ENCODE measurements at regions not wholly inside any gene's neighbourhood (a gene's known extent, or its start where the extent isn't known, plus 50 kb on each side); places are given as distances from the start of the nearest gene placed in this dataset.

DNA sequence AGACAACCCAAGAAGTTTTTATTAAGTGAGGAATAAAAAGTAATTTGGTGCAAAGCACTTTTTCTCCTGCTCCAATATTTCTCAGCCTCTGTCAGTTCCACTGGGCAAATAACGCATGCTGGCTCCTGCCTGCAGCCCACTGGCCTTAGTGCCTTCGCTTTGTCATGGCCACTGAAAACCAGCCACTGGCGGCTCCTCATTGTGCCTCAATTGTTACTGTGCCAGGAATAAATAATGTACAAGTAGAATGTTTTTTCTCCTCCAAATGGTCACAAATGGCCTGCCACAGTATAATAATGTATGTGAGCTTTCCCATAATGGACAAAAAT lies 267.1 kb downstream of the ACTR3 start (continued):
- TF ChIP-seq FOXK2 (IDR thresholded peaks at IDR 0.05) = no peak
- TF ChIP-seq EGR1 (IDR thresholded peaks at IDR 0.05; ENCODE audit: borderline replicate concordance in 1 of 2, low read depth in 2 of 2, low read length in 2 of 2) = no peak
- no peak for TF ChIP-seq TCF7 (IDR thresholded peaks at IDR 0.05; ENCODE audit: borderline replicate concordance)
- no peak for TF ChIP-seq ASH2L (IDR thresholded peaks at IDR 0.05; ENCODE audit: borderline replicate concordance, low read depth)
- TF ChIP-seq WRNIP1 (IDR thresholded peaks at IDR 0.05; ENCODE audit: borderline replicate concordance, low read depth, low read length) = no peak
- no peak for TF ChIP-seq KAT2A (conservative IDR thresholded peaks at IDR 0.05; ENCODE audit: control insufficient read depth, low read depth, low read length)
- TF ChIP-seq ZBED1 (IDR thresholded peaks at IDR 0.05; ENCODE audit: borderline replicate concordance) = no peak

DNA sequence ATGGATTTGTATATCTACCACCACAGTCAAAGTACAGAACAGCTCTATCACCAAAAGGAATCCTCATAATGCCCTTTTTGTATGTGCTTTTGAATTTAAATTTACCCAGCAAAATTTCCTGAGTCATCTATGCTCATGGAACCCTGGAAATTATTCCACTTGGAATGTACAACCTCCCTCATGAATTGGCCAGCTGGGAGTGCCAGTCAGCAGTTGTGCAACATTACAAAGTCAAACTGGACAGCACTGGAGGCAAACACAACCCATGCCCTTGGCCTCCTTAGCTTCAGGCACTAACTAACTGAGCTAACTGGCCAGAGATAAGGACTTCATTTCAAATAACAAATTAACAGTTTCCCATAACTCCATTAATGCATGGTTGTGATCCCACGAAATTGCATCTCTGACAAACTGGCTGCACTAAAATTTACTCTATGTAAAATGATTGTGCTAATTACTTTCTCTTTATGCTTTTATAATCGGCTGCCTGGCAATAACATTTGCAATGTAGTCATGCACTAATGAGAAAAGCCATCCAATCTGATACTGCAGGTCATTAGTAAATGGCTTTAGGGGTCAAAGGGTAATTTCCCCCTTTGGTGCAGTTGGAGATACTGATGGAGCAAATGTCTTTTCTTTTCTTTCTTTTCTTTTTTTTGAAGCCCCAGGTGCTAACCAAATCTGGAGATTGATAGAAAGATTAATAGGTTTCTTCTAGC lies 270.5 kb downstream of the ACTR3 start:
- Histone ChIP-seq H4K20me1 (ENCODE audit: control insufficient read depth, insufficient read depth) (no peaks in the 10 kb centered on the region), H3K79me2 (ENCODE audit: control insufficient read depth, insufficient read depth, low read length) (no peaks in the 10 kb centered on the region), H3K4me2 (ENCODE audit: control insufficient read depth, insufficient read depth) (no peak overlapping the region), H3K4me3 (no peak overlapping the region), H3K36me3 (ENCODE audit: control insufficient read depth in 2 of 2, insufficient read depth in 2 of 2, low read length in 1 of 2) (no peaks in the 10 kb centered on the region), H3K9me3 (replicated peaks; ENCODE audit: control insufficient read depth, insufficient read depth, low read length) (no peaks in the 10 kb centered on the region), H3K9ac (ENCODE audit: control insufficient read depth, insufficient read depth, low read length) (no peak overlapping the region), H2AFZ (ENCODE audit: control insufficient read depth, low read depth, low read length) (no peak overlapping the region), H3K27me3 (replicated peaks in 1 of 2; ENCODE audit: control insufficient read depth in 2 of 2, insufficient read depth in 2 of 2, low read length in 1 of 2) (0 out of 4 replicates have a peak, but pooled peaks cover 0 to 1% of the 10 kb centered on the region in 2 experiments), H3K27ac (ENCODE audit: control insufficient read depth, insufficient read depth) (no peak overlapping the region), H3K4me1 (ENCODE audit: control insufficient read depth, insufficient read depth, low read length) (no peaks in the 10 kb centered on the region)
- RAD21 ChIA-PET (ENCODE audit: unreplicated experiment) = no interaction called here
- DNase-seq (ENCODE audit: low read depth, low spot score) = no peak
- ATAC-seq = no peak
- no TSS peak for BruUV-seq (replicated peaks)
- intact Hi-C loops (cut with micrococcal nuclease; ENCODE audit: unreplicated experiment) = no loop called here
- no peak for FAIRE-seq
- POLR2A ChIA-PET = no interaction called here
- CTCF ChIA-PET = no interaction called here
- in situ Hi-C loops (cut with MboI) = no loop called here
- WGBS (ENCODE audit: insufficient coverage, insufficient replicate concordance, low lambda C conversion rate, missing lambda C conversion rate) = 0% methylated on average over 2 of the region's 2 CpGs
- SMC1A ChIA-PET (ENCODE audit: uncharacterized antibody, unreplicated experiment) = no interaction called here
- TF ChIP-seq, protein P1, sequence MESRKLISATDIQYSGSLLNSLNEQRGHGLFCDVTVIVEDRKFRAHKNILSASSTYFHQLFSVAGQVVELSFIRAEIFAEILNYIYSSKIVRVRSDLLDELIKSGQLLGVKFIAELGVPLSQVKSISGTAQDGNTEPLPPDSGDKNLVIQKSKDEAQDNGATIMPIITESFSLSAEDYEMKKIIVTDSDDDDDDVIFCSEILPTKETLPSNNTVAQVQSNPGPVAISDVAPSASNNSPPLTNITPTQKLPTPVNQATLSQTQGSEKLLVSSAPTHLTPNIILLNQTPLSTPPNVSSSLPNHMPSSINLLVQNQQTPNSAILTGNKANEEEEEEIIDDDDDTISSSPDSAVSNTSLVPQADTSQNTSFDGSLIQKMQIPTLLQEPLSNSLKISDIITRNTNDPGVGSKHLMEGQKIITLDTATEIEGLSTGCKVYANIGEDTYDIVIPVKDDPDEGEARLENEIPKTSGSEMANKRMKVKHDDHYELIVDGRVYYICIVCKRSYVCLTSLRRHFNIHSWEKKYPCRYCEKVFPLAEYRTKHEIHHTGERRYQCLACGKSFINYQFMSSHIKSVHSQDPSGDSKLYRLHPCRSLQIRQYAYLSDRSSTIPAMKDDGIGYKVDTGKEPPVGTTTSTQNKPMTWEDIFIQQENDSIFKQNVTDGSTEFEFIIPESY (IDR thresholded peaks at IDR 0.05) = no peak
- TF ChIP-seq SREBF2 (IDR thresholded peaks at IDR 0.05; ENCODE audit: low read length) (no peak), RFX5 (IDR thresholded peaks at IDR 0.05; ENCODE audit: low read depth, low read length) (no peak), NFYB (IDR thresholded peaks at IDR 0.05; ENCODE audit: insufficient read depth, low read depth, low read length) (no peak), RB1 (IDR thresholded peaks at IDR 0.05; ENCODE audit: borderline replicate concordance) (no peak), TARDBP (IDR thresholded peaks at IDR 0.05; ENCODE audit: borderline replicate concordance) (no peak), CEBPB (IDR thresholded peaks at IDR 0.05; ENCODE audit: borderline replicate concordance in 1 of 2, low read depth in 2 of 2, low read length in 2 of 2) (no peak), HDAC2 (IDR thresholded peaks at IDR 0.05) (no peak), TBL1XR1 (IDR thresholded peaks at IDR 0.05; ENCODE audit: low read depth, low read length) (no peak)
- TF ChIP-seq, protein P2, sequence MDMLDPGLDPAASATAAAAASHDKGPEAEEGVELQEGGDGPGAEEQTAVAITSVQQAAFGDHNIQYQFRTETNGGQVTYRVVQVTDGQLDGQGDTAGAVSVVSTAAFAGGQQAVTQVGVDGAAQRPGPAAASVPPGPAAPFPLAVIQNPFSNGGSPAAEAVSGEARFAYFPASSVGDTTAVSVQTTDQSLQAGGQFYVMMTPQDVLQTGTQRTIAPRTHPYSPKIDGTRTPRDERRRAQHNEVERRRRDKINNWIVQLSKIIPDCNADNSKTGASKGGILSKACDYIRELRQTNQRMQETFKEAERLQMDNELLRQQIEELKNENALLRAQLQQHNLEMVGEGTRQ (IDR thresholded peaks at IDR 0.05; ENCODE audit: borderline replicate concordance, low read depth, low read length) = no peak
- TF ChIP-seq, protein P3, sequence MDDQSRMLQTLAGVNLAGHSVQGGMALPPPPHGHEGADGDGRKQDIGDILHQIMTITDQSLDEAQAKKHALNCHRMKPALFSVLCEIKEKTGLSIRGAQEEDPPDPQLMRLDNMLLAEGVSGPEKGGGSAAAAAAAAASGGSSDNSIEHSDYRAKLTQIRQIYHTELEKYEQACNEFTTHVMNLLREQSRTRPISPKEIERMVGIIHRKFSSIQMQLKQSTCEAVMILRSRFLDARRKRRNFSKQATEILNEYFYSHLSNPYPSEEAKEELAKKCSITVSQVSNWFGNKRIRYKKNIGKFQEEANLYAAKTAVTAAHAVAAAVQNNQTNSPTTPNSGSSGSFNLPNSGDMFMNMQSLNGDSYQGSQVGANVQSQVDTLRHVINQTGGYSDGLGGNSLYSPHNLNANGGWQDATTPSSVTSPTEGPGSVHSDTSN (IDR thresholded peaks at IDR 0.05; ENCODE audit: insufficient replicate concordance, low read depth, low read length) = no peak
